GM23338 (cell line): ENCODE measurements at regions not wholly inside any gene's neighbourhood (a gene's known extent, or its start where the extent isn't known, plus 50 kb on each side); places are given as distances from the start of the nearest gene placed in this dataset.

Experiments
- CREB1 ChIP-seq: fragments of 250-450 bp; sonication (Bioruptor Pico); IDR thresholded peaks from 2 replicates; pipeline ENCODE4 v1.5.0; 2020; ENCODE audit warnings: low read depth, mild to moderate bottlenecking, moderate library complexity
- EZH2 ChIP-seq: fragments of 200-600 bp; sonication (generic); IDR thresholded peaks from one replicate; pipeline ENCODE4 v1.8.0; 2017; ENCODE audit warnings: antibody characterized with exemption, mild to moderate bottlenecking, low read depth; ENCODE audit not compliant: unreplicated experiment
- EZH2phosphoT487 ChIP-seq: fragments of 200-600 bp; sonication (generic); IDR thresholded peaks from one replicate; pipeline ENCODE4 v1.8.1; 2018; ENCODE audit warnings: antibody characterized with exemption; ENCODE audit not compliant: unreplicated experiment
- JUNB ChIP-seq: IDR thresholded peaks from one replicate; pipeline ENCODE4 v1.6.1; 2016; ENCODE audit warnings: antibody characterized with exemption; ENCODE audit not compliant: unreplicated experiment
- NANOG ChIP-seq: IDR thresholded peaks from 2 replicates; pipeline ENCODE4 v1.6.1; 2016; ENCODE audit warnings: antibody characterized with exemption, borderline replicate concordance
- POLR2AphosphoS5 ChIP-seq: IDR thresholded peaks from 2 replicates; pipeline ENCODE4 v1.6.1; 2016; ENCODE audit warnings: antibody characterized with exemption, low read depth
- STAT1 ChIP-seq: IDR thresholded peaks from one replicate; pipeline ENCODE4 v1.6.1; 2016; ENCODE audit warnings: antibody characterized with exemption; ENCODE audit not compliant: unreplicated experiment
- ZNF114 ChIP-seq: fragments of 250-450 bp; sonication (Bioruptor Pico); IDR thresholded peaks from 2 replicates; pipeline ENCODE4 v1.5.0; 2020; ENCODE audit warnings: mild to moderate bottlenecking, moderate library complexity
- ZNF331 ChIP-seq: fragments of 250-450 bp; sonication (Bioruptor Pico); IDR thresholded peaks from 2 replicates; pipeline ENCODE4 v1.5.0; 2020; ENCODE audit warnings: low read depth, mild to moderate bottlenecking, moderate library complexity
- TF ChIP-seq, protein P1 (sequence below), 2 experiments: fragments of 200-600 bp in 1 of 2; sonication (generic) in 1 of 2; conservative IDR thresholded peaks; 2 replicates each; pipeline versions ENCODE4 v1.5.1 to v1.6.1; 2016 to 2017; ENCODE audit warnings: antibody characterized with exemption in 2 of 2, low read depth in 2 of 2, mild to moderate bottlenecking in 2 of 2, moderate library complexity in 1 of 2
- TF ChIP-seq, protein P2 (sequence below): IDR thresholded peaks from one replicate; pipeline ENCODE4 v1.6.1; 2018; ENCODE audit warnings: antibody characterized with exemption; ENCODE audit not compliant: unreplicated experiment

DNA sequence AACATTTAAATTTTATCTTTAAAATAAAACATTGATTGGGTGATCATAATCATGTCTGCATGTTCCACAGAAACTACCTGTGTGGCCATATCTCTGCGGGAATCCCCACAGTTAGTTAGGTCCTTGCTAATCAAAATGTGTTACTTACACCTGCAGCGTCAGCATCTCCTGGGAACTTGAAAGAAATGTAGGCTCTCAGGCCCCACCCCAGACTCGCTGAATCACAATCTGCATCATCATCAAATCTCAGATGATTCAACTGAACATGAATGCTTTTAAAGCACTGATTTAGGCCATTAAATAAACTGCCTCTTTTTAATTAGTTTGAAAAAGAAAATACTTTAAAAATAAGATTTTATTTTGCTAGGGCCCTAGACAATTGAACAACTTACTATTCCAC lies 577.8 kb downstream of the PYDC2 start:
- TF ChIP-seq CREB1 (CRISPR knock-in tag) (no peak), EZH2phosphoT487 (no peak), POLR2AphosphoS5 (no peak), ZNF331 (CRISPR knock-in tag) (no peak), EZH2 (no peak), ZNF114 (CRISPR knock-in tag) (no peak), JUNB (no peak), STAT1 (no peak), NANOG (no peak)
- TF ChIP-seq, protein P1, sequence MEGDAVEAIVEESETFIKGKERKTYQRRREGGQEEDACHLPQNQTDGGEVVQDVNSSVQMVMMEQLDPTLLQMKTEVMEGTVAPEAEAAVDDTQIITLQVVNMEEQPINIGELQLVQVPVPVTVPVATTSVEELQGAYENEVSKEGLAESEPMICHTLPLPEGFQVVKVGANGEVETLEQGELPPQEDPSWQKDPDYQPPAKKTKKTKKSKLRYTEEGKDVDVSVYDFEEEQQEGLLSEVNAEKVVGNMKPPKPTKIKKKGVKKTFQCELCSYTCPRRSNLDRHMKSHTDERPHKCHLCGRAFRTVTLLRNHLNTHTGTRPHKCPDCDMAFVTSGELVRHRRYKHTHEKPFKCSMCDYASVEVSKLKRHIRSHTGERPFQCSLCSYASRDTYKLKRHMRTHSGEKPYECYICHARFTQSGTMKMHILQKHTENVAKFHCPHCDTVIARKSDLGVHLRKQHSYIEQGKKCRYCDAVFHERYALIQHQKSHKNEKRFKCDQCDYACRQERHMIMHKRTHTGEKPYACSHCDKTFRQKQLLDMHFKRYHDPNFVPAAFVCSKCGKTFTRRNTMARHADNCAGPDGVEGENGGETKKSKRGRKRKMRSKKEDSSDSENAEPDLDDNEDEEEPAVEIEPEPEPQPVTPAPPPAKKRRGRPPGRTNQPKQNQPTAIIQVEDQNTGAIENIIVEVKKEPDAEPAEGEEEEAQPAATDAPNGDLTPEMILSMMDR (conservative IDR thresholded peaks at IDR 0.05; ENCODE audit: low read depth in 2 of 2), result no peak
- TF ChIP-seq, protein P2, sequence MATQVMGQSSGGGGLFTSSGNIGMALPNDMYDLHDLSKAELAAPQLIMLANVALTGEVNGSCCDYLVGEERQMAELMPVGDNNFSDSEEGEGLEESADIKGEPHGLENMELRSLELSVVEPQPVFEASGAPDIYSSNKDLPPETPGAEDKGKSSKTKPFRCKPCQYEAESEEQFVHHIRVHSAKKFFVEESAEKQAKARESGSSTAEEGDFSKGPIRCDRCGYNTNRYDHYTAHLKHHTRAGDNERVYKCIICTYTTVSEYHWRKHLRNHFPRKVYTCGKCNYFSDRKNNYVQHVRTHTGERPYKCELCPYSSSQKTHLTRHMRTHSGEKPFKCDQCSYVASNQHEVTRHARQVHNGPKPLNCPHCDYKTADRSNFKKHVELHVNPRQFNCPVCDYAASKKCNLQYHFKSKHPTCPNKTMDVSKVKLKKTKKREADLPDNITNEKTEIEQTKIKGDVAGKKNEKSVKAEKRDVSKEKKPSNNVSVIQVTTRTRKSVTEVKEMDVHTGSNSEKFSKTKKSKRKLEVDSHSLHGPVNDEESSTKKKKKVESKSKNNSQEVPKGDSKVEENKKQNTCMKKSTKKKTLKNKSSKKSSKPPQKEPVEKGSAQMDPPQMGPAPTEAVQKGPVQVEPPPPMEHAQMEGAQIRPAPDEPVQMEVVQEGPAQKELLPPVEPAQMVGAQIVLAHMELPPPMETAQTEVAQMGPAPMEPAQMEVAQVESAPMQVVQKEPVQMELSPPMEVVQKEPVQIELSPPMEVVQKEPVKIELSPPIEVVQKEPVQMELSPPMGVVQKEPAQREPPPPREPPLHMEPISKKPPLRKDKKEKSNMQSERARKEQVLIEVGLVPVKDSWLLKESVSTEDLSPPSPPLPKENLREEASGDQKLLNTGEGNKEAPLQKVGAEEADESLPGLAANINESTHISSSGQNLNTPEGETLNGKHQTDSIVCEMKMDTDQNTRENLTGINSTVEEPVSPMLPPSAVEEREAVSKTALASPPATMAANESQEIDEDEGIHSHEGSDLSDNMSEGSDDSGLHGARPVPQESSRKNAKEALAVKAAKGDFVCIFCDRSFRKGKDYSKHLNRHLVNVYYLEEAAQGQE, result no peak
